Endodermal cell (in vitro differentiated cells): ENCODE measurements at regions not wholly inside any gene's neighbourhood (a gene's known extent, or its start where the extent isn't known, plus 50 kb on each side); places are given as distances from the start of the nearest gene placed in this dataset.

ENCODE experiments used
- DNase-seq: peaks from one replicate; pipeline ENCODE4 v3.0.0-alpha.2; 2017
- H3K27ac ChIP-seq: 2 replicates; pipeline ENCODE4 v1.5.1; 2013; ENCODE audit warnings: mild to moderate bottlenecking, low read depth, low read length, moderate library complexity
- H3K27me3 ChIP-seq: 2 replicates; pipeline ENCODE4 v1.6.1; 2013; ENCODE audit warnings: mild to moderate bottlenecking, low read length, moderate library complexity; ENCODE audit not compliant: insufficient read depth, control insufficient read depth, poor library complexity, severe bottlenecking
- H3K36me3 ChIP-seq: 2 replicates; pipeline ENCODE4 v1.7.0; 2013; ENCODE audit warnings: mild to moderate bottlenecking, low read length, moderate library complexity; ENCODE audit not compliant: control insufficient read depth, insufficient read depth
- H3K4me1 ChIP-seq: one replicate; pipeline ENCODE4 v1.7.0; 2013; ENCODE audit warnings: low read length; ENCODE audit not compliant: control insufficient read depth, insufficient read depth
- H3K4me3 ChIP-seq: 2 replicates; pipeline ENCODE4 v1.5.1; 2013; ENCODE audit warnings: mild to moderate bottlenecking, low read length, moderate library complexity
- H3K9ac ChIP-seq: 2 replicates; pipeline ENCODE4 v1.6.1; 2013; ENCODE audit warnings: mild to moderate bottlenecking, low read length, moderate library complexity; ENCODE audit not compliant: poor library complexity, severe bottlenecking; ENCODE audit errors: extremely low read depth
- H3K9me3 ChIP-seq: 2 replicates; pipeline ENCODE4 v1.6.1; 2013; ENCODE audit warnings: mild to moderate bottlenecking, low read length, moderate library complexity; ENCODE audit not compliant: control insufficient read depth
- H3K27ac Mint-ChIP-seq: 2 replicates; pipeline ENCODE4 v1.8.0; 2020; ENCODE audit warnings: mixed read lengths
- H3K27me3 Mint-ChIP-seq: 2 replicates; pipeline ENCODE4 v1.8.0; 2021; ENCODE audit warnings: mild to moderate bottlenecking, mixed read lengths; ENCODE audit not compliant: insufficient read depth
- H3K36me3 Mint-ChIP-seq: 2 replicates; pipeline ENCODE4 v1.8.0; 2020; ENCODE audit warnings: low read depth, mixed read lengths
- H3K4me1 Mint-ChIP-seq: 2 replicates; pipeline ENCODE4 v1.8.0; 2020; ENCODE audit warnings: mixed read lengths
- H3K4me3 Mint-ChIP-seq: 2 replicates; pipeline ENCODE4 v1.8.0; 2020; ENCODE audit warnings: mild to moderate bottlenecking, moderate library complexity, mixed read lengths
- H3K9me3 Mint-ChIP-seq: 2 replicates; pipeline ENCODE4 v1.8.0; 2020; ENCODE audit warnings: mild to moderate bottlenecking, mixed read lengths
- WGBS, 2 experiments: methylation state at CpG; one replicate each; pipeline versions ENCODE4 v1.1.5 to v1.1.7; 2013; ENCODE audit warnings: missing lambda C conversion rate in 2 of 2, mixed read lengths in 1 of 2; ENCODE audit not compliant: insufficient coverage in 1 of 2, insufficient read length in 1 of 2; 5-methylcytosine and 5-hydroxymethylcytosine counted together
- TF ChIP-seq, protein P1 (sequence below): fragments of 200-600 bp; sonication (generic); conservative IDR thresholded peaks from 2 replicates; pipeline ENCODE4 v1.5.0; 2021; ENCODE audit warnings: antibody characterized with exemption, mild to moderate bottlenecking

DNA sequence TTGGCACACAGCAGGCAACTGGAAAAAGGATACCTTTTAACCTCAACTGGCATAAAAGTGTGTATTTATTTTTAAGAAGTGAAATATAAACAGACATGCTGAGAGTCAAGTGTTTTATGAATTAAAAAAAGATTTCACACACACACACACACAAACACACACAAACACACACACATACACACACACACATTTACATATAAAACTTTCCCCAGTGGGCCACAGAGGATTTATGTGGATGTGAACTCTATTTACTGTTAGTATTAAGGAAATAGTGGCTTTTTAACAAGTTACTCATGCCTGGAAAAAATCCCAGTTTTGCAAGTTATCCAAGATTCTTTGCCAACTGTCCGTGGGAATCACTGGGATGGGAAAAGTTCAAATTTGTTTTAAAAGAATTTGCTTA lies 725.9 kb upstream of the NR2F2 start:
- Mint-ChIP-seq H3K27ac (no peak overlapping the region), H3K9me3 (no peaks in the 10 kb centered on the region), H3K36me3 (no peaks in the 10 kb centered on the region), H3K4me3 (no peak overlapping the region), H3K4me1 (peaks cover 4% of the 10 kb centered on the region), H3K27me3 (no peaks in the 10 kb centered on the region)
- no peaks in the 10 kb centered on the region for H3K4me1 ChIP-seq
- H3K36me3 ChIP-seq: no peaks in the 10 kb centered on the region
- TF ChIP-seq, protein P1, sequence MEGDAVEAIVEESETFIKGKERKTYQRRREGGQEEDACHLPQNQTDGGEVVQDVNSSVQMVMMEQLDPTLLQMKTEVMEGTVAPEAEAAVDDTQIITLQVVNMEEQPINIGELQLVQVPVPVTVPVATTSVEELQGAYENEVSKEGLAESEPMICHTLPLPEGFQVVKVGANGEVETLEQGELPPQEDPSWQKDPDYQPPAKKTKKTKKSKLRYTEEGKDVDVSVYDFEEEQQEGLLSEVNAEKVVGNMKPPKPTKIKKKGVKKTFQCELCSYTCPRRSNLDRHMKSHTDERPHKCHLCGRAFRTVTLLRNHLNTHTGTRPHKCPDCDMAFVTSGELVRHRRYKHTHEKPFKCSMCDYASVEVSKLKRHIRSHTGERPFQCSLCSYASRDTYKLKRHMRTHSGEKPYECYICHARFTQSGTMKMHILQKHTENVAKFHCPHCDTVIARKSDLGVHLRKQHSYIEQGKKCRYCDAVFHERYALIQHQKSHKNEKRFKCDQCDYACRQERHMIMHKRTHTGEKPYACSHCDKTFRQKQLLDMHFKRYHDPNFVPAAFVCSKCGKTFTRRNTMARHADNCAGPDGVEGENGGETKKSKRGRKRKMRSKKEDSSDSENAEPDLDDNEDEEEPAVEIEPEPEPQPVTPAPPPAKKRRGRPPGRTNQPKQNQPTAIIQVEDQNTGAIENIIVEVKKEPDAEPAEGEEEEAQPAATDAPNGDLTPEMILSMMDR: no peak
- no peak for DNase-seq
- no peak overlapping the region for H3K9ac ChIP-seq
- H3K27me3 ChIP-seq: no peaks in the 10 kb centered on the region
- H3K4me3 ChIP-seq: no peak overlapping the region
- WGBS, 2 experiments: 80 to 100% methylated on average over 1 of the region's 1 CpG
- H3K9me3 ChIP-seq: no peaks in the 10 kb centered on the region
- no peak overlapping the region for H3K27ac ChIP-seq

DNA sequence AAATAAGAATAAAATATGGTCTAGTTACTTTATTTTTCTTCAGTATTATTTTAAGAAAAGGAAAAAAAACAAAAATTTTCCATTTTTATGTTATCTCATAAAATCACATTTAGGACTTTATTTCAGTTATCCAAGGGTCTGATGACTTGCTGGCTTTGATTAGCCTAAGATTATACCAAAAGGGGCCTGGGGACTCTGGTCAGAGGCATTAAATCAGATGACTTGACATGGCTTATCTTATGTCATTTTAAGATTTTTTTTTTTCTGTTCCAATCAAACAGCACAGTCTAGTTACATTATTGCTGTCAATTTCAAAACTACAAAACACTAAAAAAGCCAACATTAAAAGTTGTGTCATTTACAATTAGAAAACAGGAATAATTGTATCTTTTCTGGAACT lies 725.4 kb upstream of the NR2F2 start:
- H3K36me3 Mint-ChIP-seq: no peaks in the 10 kb centered on the region
- H3K27me3 Mint-ChIP-seq: no peaks in the 10 kb centered on the region
- H3K4me3 Mint-ChIP-seq: no peak overlapping the region
- Histone ChIP-seq H3K9me3 (no peaks in the 10 kb centered on the region), H3K4me1 (no peaks in the 10 kb centered on the region), H3K36me3 (no peaks in the 10 kb centered on the region), H3K4me3 (no peak overlapping the region), H3K27ac (no peak overlapping the region), H3K9ac (no peak overlapping the region), H3K27me3 (no peaks in the 10 kb centered on the region)
- H3K4me1 Mint-ChIP-seq: peaks cover 4% of the 10 kb centered on the region
- H3K27ac Mint-ChIP-seq: no peak overlapping the region
- H3K9me3 Mint-ChIP-seq: no peaks in the 10 kb centered on the region
- DNase-seq: no peak
- TF ChIP-seq, protein P1: no peak

DNA sequence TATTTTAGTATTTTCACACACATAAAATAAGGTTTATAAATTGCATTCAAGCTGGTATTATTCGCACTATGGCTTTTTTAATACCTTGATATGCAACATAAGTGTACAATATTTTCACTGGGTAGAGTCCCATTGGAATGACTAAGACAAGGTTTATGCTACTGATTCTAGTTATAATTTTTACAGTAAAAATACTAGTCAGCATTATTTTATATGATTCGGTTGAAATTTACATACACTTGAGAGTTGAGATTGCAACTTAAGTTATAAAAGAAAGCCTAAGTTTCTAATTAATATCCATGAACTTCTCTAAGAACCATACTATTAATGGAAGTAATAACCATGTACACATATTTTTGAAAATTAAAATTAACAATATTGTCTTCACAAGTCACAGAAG lies 723.9 kb upstream of the NR2F2 start:
- Mint-ChIP-seq H3K4me3 (no peak overlapping the region), H3K4me1 (peaks cover 4% of the 10 kb centered on the region), H3K9me3 (no peaks in the 10 kb centered on the region), H3K27me3 (no peaks in the 10 kb centered on the region), H3K36me3 (no peaks in the 10 kb centered on the region), H3K27ac (no peak overlapping the region)
- Histone ChIP-seq H3K9me3 (no peaks in the 10 kb centered on the region), H3K4me1 (no peaks in the 10 kb centered on the region), H3K4me3 (no peak overlapping the region), H3K36me3 (no peaks in the 10 kb centered on the region), H3K9ac (no peak overlapping the region), H3K27ac (no peak overlapping the region), H3K27me3 (no peaks in the 10 kb centered on the region)
- TF ChIP-seq, protein P1: no peak
- no peak for DNase-seq
- WGBS, 2 experiments: 90% methylated on average over 2 of the region's 2 CpGs; no CpG with 5 or more reads in 1 of the 2 experiments
